Effector memory CD4-positive, alpha-beta T cell (primary cell): ENCODE measurements at regions not wholly inside any gene's neighbourhood (a gene's known extent, or its start where the extent isn't known, plus 50 kb on each side); places are given as distances from the start of the nearest gene placed in this dataset.

Experiments
- DNase-seq, 3 donors: peaks; one replicate each; pipeline ENCODE4 v3.0.0-alpha.2; 2020
- H3K27ac ChIP-seq: 2 replicates; pipeline ENCODE4 v1.7.0; 2013; ENCODE audit warnings: mild to moderate bottlenecking, low read length, moderate library complexity; ENCODE audit not compliant: insufficient read depth, poor library complexity, severe bottlenecking
- H3K27me3 ChIP-seq: replicated peaks from 2 replicates; pipeline ENCODE4 v1.7.0; 2013; ENCODE audit warnings: mild to moderate bottlenecking, low read length; ENCODE audit not compliant: insufficient read depth, control insufficient read depth, poor library complexity, severe bottlenecking
- H3K36me3 ChIP-seq: 2 replicates; pipeline ENCODE4 v1.7.0; 2013; ENCODE audit warnings: mild to moderate bottlenecking, low read length, moderate library complexity; ENCODE audit not compliant: control insufficient read depth, insufficient read depth
- H3K4me1 ChIP-seq: 2 replicates; pipeline ENCODE4 v1.7.0; 2013; ENCODE audit warnings: low read length, mild to moderate bottlenecking; ENCODE audit not compliant: control insufficient read depth, insufficient read depth, poor library complexity, severe bottlenecking
- H3K4me3 ChIP-seq: 2 replicates; pipeline ENCODE4 v1.7.0; 2013; ENCODE audit warnings: low read length, low read depth, mild to moderate bottlenecking; ENCODE audit not compliant: insufficient read depth, poor library complexity, severe bottlenecking
- H3K9me3 ChIP-seq: 2 replicates; pipeline ENCODE4 v1.7.0; 2013; ENCODE audit warnings: mild to moderate bottlenecking, low read length, moderate library complexity; ENCODE audit not compliant: control insufficient read depth

DNA sequence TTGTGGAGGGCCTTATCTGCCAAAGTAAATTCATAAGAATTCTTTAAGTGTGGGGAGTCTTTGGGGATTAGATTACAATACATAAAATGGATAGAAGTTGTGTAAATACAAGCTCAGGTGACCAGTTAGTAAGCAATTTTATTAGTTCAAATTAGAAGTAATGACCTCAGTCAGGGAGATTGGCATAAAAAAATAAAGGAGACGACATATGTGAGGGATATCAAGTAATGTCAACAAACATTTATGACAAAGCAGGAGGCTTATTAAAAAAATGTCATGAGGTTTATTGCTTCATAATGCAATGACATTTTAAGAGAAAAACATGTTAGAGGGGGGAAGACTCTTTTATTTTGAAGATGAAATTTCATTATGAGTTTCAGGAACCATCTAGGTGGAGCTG is 1137.0 kb upstream of the PHF14 start:
- DNase-seq: no peak

DNA sequence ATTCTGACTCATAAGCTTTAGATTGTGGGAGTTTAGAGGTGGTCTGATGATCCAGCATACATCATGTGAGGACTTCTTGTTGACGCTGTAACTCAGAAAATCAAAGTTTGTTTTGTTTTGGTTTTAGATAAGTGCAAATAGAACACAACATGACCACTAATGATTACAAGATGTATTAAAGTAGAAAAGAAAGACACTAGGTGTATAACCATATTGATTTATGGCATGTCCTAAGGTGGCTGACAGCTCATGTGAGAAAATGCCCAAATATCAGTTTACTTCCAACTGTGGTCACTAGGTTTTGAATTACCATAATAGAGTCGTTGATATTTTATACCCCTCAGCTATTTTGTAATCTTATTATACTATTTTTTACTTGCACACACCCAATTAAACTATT is 1131.4 kb upstream of the PHF14 start:
- H3K36me3 ChIP-seq: no peaks in the 10 kb centered on the region
- H3K27me3 ChIP-seq: no peaks in the 10 kb centered on the region
- H3K9me3 ChIP-seq: no peaks in the 10 kb centered on the region
- H3K27ac ChIP-seq: no peak overlapping the region
- no peaks in the 10 kb centered on the region for H3K4me1 ChIP-seq
- H3K4me3 ChIP-seq: no peak overlapping the region
- DNase-seq: no peak

More for the DNA sequence above, 1137.0 kb upstream of the PHF14 start:
- no peaks in the 10 kb centered on the region for H3K4me1 ChIP-seq
- H3K27ac ChIP-seq: no peak overlapping the region
- no peak overlapping the region for H3K4me3 ChIP-seq
- no peaks in the 10 kb centered on the region for H3K9me3 ChIP-seq
- H3K27me3 ChIP-seq: no peaks in the 10 kb centered on the region
- H3K36me3 ChIP-seq: no peaks in the 10 kb centered on the region

DNA sequence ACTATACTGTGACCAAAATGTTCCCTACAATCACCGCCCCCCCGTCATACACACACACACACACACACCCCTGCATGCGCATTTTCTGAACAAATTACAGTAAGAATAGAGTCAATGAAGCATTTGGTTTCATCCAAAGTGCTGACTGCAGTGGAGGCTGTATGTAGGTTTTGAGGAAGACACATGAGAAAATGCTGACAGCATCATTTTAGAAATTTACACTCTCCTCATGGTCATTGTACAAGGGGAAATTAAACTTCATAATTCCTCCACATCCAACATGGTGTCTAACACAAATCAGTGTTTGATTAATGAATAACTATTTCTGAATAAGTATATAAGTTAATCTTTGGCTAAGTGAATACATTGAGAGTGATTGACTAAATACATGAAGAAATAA is 1126.8 kb upstream of the PHF14 start:
- Histone ChIP-seq H3K27ac (no peak overlapping the region), H3K4me3 (no peak overlapping the region), H3K4me1 (no peaks in the 10 kb centered on the region), H3K36me3 (no peaks in the 10 kb centered on the region), H3K27me3 (no peaks in the 10 kb centered on the region), H3K9me3 (no peaks in the 10 kb centered on the region)
- DNase-seq: no peak

DNA sequence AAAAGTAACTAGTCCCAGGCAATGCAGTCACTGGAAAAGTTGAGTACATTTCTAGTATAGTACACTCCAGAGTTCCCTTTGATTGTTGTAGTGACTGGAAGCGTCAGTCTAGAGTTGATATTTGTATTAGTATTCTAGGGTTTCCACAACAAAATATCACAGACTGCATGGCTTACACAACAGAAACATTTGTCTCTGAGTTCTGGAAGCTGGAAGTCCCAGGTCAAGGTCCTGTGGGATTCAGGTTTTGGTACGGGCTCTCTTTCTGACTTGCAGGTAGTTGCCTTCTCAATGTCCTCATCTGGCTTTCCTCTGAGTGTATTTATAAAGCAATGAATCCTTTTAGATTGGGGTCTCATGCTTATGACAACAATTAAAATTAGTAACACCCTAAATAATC is 1119.1 kb upstream of the PHF14 start:
- Histone ChIP-seq H3K9me3 (no peaks in the 10 kb centered on the region), H3K4me3 (no peak overlapping the region), H3K36me3 (no peaks in the 10 kb centered on the region), H3K27ac (no peak overlapping the region), H3K27me3 (no peaks in the 10 kb centered on the region), H3K4me1 (no peaks in the 10 kb centered on the region)
- no peak for DNase-seq

DNA sequence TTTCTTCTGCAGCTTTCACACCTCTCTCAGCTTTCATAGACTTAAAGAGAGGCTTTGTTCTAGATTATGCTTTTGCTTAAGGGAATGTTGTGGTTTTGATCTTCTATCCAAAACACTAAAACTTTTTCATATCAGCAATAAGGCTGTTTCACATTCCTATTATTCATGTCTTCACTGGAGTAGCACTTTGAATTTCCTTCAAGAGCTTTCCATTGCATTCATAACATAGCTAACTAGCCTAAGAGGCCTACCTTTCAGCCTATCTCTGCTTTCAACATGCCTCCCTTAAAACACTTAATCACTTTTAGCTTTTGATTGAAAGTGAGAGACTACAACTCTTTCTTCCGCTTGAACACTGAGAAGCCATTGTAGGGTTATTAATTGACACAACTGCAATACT is 1117.0 kb upstream of the PHF14 start:
- H3K4me3 ChIP-seq: no peak overlapping the region
- H3K36me3 ChIP-seq: no peaks in the 10 kb centered on the region
- no peaks in the 10 kb centered on the region for H3K27me3 ChIP-seq
- H3K27ac ChIP-seq: no peak overlapping the region
- H3K9me3 ChIP-seq: no peaks in the 10 kb centered on the region
- DNase-seq: no peak
- no peaks in the 10 kb centered on the region for H3K4me1 ChIP-seq

DNA sequence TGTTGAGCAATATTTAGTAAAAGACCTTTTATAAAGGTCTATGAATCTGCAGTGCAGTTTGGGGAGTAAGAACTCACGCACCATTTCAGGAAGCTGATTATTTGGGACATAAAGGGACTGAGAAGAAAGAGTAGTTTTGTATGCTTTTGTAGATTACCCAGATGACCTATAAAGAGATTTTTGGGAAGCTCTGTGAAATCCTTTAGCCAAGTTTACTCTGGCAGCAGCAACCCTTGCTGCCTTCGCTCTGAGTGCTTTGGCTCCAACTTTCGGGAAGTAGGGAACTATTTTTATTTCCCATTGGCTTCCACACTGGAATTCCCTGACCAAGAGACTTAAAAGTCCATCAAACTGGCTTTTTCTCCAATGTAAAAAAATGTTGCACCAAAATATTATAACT is 1110.1 kb upstream of the PHF14 start:
- Histone ChIP-seq H3K9me3 (no peaks in the 10 kb centered on the region), H3K4me1 (no peaks in the 10 kb centered on the region), H3K27ac (no peak overlapping the region), H3K36me3 (no peaks in the 10 kb centered on the region), H3K27me3 (no peaks in the 10 kb centered on the region), H3K4me3 (no peak overlapping the region)
- DNase-seq: no peak

DNA sequence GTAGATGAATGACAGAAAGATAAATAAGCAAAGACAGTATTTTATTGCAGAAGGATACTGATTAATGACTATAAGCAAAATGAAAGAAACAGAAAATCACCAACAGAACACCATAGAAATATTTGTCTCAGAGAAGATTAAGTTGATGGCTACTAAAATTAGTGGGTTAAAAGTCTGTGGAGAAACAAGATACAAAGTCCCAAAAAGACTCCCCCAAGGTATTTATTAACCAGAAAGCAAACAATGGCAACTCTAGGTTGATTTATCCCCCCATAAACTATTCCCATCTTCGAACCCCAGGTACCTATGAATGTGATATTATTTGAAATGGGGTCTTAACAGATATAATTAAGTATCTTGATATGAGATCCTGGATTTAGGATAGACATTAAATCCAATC is 1104.5 kb upstream of the PHF14 start:
- Histone ChIP-seq H3K27ac (no peak overlapping the region), H3K4me1 (no peaks in the 10 kb centered on the region), H3K36me3 (no peaks in the 10 kb centered on the region), H3K4me3 (no peak overlapping the region), H3K27me3 (no peaks in the 10 kb centered on the region), H3K9me3 (no peaks in the 10 kb centered on the region)
- no peak for DNase-seq

DNA sequence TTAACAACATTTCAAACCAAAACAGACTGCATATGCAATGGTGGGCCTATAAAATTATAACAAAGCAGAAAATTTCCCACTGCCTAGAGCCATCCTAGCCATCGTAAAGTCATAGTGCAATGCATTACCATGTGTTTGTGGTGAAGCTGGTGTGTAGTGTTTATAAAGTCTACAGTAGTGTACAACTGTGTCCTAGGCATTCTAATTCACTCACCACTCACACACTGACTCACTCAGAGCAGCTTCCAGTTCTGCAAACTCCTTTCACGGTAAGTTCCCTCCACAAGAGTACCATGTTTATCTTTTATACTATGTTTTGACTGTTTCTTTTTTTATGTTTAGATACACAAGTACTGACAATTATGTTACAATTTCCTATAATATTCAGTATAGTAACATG is 1104.1 kb upstream of the PHF14 start:
- H3K27ac ChIP-seq: no peak overlapping the region
- H3K4me3 ChIP-seq: no peak overlapping the region
- H3K36me3 ChIP-seq: no peaks in the 10 kb centered on the region
- DNase-seq: no peak
- H3K27me3 ChIP-seq: no peaks in the 10 kb centered on the region
- no peaks in the 10 kb centered on the region for H3K9me3 ChIP-seq
- no peaks in the 10 kb centered on the region for H3K4me1 ChIP-seq

DNA sequence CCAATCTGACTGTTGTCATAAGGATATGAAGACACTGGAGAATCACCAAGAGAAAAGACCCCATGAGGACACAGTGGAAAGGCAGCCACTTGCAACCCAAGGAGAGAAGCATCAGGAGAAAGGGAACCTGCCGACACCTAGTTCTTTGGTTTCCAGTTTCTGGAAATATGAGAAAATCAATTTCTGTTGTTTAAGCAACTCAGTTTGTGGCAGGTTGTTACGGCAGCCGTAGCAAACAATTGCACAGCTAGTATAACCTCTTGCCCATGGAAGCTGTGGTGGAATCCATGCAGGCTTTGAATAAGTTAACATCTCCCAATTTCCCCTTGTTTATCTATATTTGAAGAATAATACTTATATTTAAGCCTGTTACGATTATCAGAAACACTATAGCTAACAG is 1103.0 kb upstream of the PHF14 start:
- DNase-seq: no peak
- Histone ChIP-seq H3K27me3 (no peaks in the 10 kb centered on the region), H3K4me3 (no peak overlapping the region), H3K36me3 (no peaks in the 10 kb centered on the region), H3K4me1 (no peaks in the 10 kb centered on the region), H3K9me3 (no peaks in the 10 kb centered on the region), H3K27ac (no peak overlapping the region)

DNA sequence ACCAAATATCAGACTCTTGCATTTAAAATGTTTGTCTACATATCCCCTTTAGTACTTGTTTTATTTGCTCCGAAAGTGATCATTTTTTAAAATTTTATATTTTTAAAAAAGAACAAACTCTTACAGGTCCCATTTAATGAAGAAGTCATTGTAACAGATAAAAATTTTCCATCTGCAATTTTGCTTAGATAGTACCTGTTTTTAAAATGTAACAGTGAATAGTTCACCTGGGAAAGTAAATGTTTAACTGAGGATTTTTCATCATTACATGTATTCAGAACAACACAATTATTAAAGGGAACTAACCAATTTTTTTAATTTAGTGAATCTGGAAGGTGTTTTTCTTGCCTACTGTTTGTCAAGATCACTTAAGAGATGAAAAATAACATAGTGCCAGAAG is 1099.5 kb upstream of the PHF14 start:
- Histone ChIP-seq H3K27ac (no peak overlapping the region), H3K27me3 (no peaks in the 10 kb centered on the region), H3K4me1 (no peaks in the 10 kb centered on the region), H3K9me3 (no peaks in the 10 kb centered on the region), H3K36me3 (no peaks in the 10 kb centered on the region), H3K4me3 (no peak overlapping the region)
- DNase-seq: no peak

DNA sequence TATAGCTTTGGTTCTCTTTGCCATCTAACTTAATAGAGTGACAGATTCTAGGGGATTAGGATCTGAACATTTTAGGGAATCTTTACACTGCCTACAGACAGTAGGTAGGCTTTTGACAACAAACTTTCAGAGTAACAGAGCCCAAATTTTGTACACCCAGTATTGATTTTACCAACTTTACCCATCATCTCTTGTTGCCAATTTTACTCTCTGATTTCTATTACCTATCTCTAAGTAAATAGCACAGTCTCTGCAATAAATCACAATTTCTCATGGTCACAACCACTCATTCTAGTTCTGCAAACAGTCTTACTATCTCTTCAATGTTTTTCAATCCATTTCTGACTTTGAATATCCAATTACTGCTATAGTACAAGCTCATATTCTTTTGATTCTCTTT is 1097.6 kb upstream of the PHF14 start:
- Histone ChIP-seq H3K27ac (no peak overlapping the region), H3K4me3 (no peak overlapping the region), H3K4me1 (no peaks in the 10 kb centered on the region), H3K9me3 (no peaks in the 10 kb centered on the region), H3K36me3 (no peaks in the 10 kb centered on the region), H3K27me3 (no peaks in the 10 kb centered on the region)
- no peak for DNase-seq
